Endothelial cell of umbilical vein (primary cell): ENCODE measurements at regions not wholly inside any gene's neighbourhood (a gene's known extent, or its start where the extent isn't known, plus 50 kb on each side); places are given as distances from the start of the nearest gene placed in this dataset.

Source experiments
- BruUV-seq: library from RNA; stranded (reverse); fragments of 400-500 nt; replicated peaks from 2 replicates; lab custom pipeline; 2021; lab: Mats Ljungman, UMichigan
- CTCF ChIA-PET: fragments of 300-600, 350-600 bp; sonication (Branson Sonifier 250); formaldehyde crosslinking; loops from one replicate; lab custom pipeline; 2021; ENCODE audit warnings: antibody characterized with exemption, inconsistent platforms; lab: Charles Lee
- POLR2A ChIA-PET: fragments of 300-600, 350-600 bp; sonication (Branson Sonifier 250); formaldehyde crosslinking; loops from one replicate; lab custom pipeline; 2021; ENCODE audit warnings: antibody characterized with exemption, inconsistent platforms; lab: Charles Lee
- DNase-seq: peaks from one replicate; pipeline ENCODE4 v3.0.0-alpha.2; 2011; ENCODE audit warnings: low read depth, low spot score
- FAIRE-seq: peaks from 2 replicates; lab custom pipeline; 2011; peaks lifted over from hg19 to GRCh38; lab: Jason Lieb, UNC
- H2AFZ ChIP-seq: 2 replicates; pipeline ENCODE4 v1.6.0; 2012; ENCODE audit warnings: low read depth, low read length, control low read depth, inconsistent platforms
- H3K27ac ChIP-seq: 2 replicates; pipeline ENCODE4 v1.5.1; 2011; ENCODE audit warnings: low read depth, mild to moderate bottlenecking, control low read depth, low read length, moderate library complexity; ENCODE audit not compliant: insufficient read depth
- H3K27me3 ChIP-seq, 2 experiments: 2 replicates each; pipeline versions ENCODE4 v1.6.0 to v1.6.1; 2011; ENCODE audit warnings: low read length in 2 of 2, mixed read lengths in 1 of 2; ENCODE audit not compliant: control insufficient read depth in 2 of 2, insufficient read depth in 2 of 2
- H3K36me3 ChIP-seq, 2 experiments: 2 replicates in 1 of 2; 3 replicates in 1 of 2; pipeline ENCODE4 v1.5.1; 2011; ENCODE audit warnings: low read length in 2 of 2, mild to moderate bottlenecking in 1 of 2, moderate library complexity in 1 of 2; ENCODE audit not compliant: control insufficient read depth in 2 of 2, insufficient read depth in 2 of 2; ENCODE audit errors: extremely low read depth in 1 of 2
- H3K4me1 ChIP-seq: 3 replicates; pipeline ENCODE4 v1.5.1; 2011; ENCODE audit warnings: mild to moderate bottlenecking, low read length; ENCODE audit not compliant: control insufficient read depth, insufficient read depth; ENCODE audit errors: extremely low read depth
- H3K4me2 ChIP-seq: 2 replicates; pipeline ENCODE4 v1.6.1; 2011; ENCODE audit warnings: low read length, control low read depth, mixed read lengths; ENCODE audit not compliant: insufficient read depth
- H3K4me3 ChIP-seq, 3 experiments: fragments of 200-600 bp in 1 of 3; sonication (generic), shearing (Covaris generic) in 1 of 3; replicated peaks in 1 of 3; 2 replicates each; pipeline ENCODE4 v1.5.1; 2011 to 2016; ENCODE audit warnings: control low read depth in 3 of 3, low read length in 3 of 3, mild to moderate bottlenecking in 2 of 3, inconsistent platforms in 1 of 3, low read depth in 1 of 3, moderate library complexity in 1 of 3; ENCODE audit not compliant: insufficient read depth in 1 of 3
- H3K79me2 ChIP-seq: 2 replicates; pipeline ENCODE4 v1.6.0; 2012; ENCODE audit warnings: low read length, inconsistent platforms; ENCODE audit not compliant: control insufficient read depth, insufficient read depth
- H3K9ac ChIP-seq: replicated peaks from 2 replicates; pipeline ENCODE3; 2011; ENCODE audit warnings: low read length, control low read depth; ENCODE audit not compliant: insufficient read depth; ENCODE audit errors: extremely low read depth
- H3K9me1 ChIP-seq: replicated peaks from 3 replicates; pipeline ENCODE4 v1.6.0; 2011; ENCODE audit warnings: mild to moderate bottlenecking, low read length; ENCODE audit not compliant: control insufficient read depth, insufficient read depth; ENCODE audit errors: extremely low read depth
- H3K9me3 ChIP-seq: replicated peaks from 2 replicates; pipeline ENCODE4 v1.5.1; 2012; ENCODE audit warnings: low read length, inconsistent platforms; ENCODE audit not compliant: control insufficient read depth, insufficient read depth
- H4K20me1 ChIP-seq: replicated peaks from 2 replicates; pipeline ENCODE3; 2011; ENCODE audit warnings: mild to moderate bottlenecking, low read length; ENCODE audit not compliant: control insufficient read depth, insufficient read depth; ENCODE audit errors: extremely low read depth
- CTCF ChIP-seq, 2 donors: IDR thresholded peaks; 1 replicate in 1 of 2; 2 replicates in 1 of 2; pipeline ENCODE4 v1.5.1; 2011; ENCODE audit warnings: low read length in 2 of 2, mild to moderate bottlenecking in 2 of 2, moderate library complexity in 2 of 2, control low read depth in 1 of 2, inconsistent platforms in 1 of 2, low read depth in 1 of 2; ENCODE audit not compliant: insufficient read depth in 1 of 2; ENCODE audit errors: extremely low read depth in 1 of 2
- EZH2 ChIP-seq: IDR thresholded peaks from 2 replicates; pipeline ENCODE4 v1.6.1; 2012; ENCODE audit warnings: borderline replicate concordance, low read depth, mild to moderate bottlenecking, moderate library complexity, low read length, inconsistent platforms; ENCODE audit not compliant: severe bottlenecking
- GATA2 ChIP-seq: IDR thresholded peaks from 2 replicates; pipeline ENCODE4 v1.7.0; 2011; ENCODE audit warnings: low read depth, mild to moderate bottlenecking, moderate library complexity, mixed read lengths, low read length; ENCODE audit not compliant: insufficient read length, insufficient read depth
- JUN ChIP-seq: IDR thresholded peaks from 2 replicates; pipeline ENCODE4 v1.6.1; 2011; ENCODE audit warnings: borderline replicate concordance, low read depth; ENCODE audit not compliant: insufficient read length, insufficient read depth
- MAX ChIP-seq: IDR thresholded peaks from 2 replicates; pipeline ENCODE4 v1.6.1; 2011; ENCODE audit not compliant: insufficient read depth, insufficient read length
- MYC ChIP-seq: IDR thresholded peaks from one replicate; pipeline ENCODE4 v1.6.1; 2011; ENCODE audit warnings: mild to moderate bottlenecking, low read depth, low read length
- POLR2A ChIP-seq: IDR thresholded peaks from 2 replicates; pipeline ENCODE4 v1.6.1; 2012; ENCODE audit warnings: low read depth, mild to moderate bottlenecking, control low read depth, low read length
- dilution Hi-C: fragments of 300-500 bp; cut with MboI; formaldehyde crosslinking; loops from one replicate; pipeline ENCODE4 v1.15.0; 2019; ENCODE audit warnings: low sequenced_read_pairs; ENCODE audit not compliant: extremely low pct_ligation_motif_present
- intact Hi-C: fragments of 100-400 bp; cut with micrococcal nuclease; formaldehyde crosslinking; loops from one replicate; pipeline ENCODE4 v1.10.0; 2022

GRCh38 chr14:28704153-28704552 is 62.4 kb upstream of the FOXG1 start:
- H3K9ac ChIP-seq = no peak overlapping the region
- intact Hi-C loops (no loop called here), dilution Hi-C loops (no loop called here)
- ChIA-PET POLR2A (no interaction called here), CTCF (no interaction called here)
- no TSS peak for BruUV-seq
- no peak overlapping the region for H2AFZ ChIP-seq
- H4K20me1 ChIP-seq = no peaks in the 10 kb centered on the region
- no peaks in the 10 kb centered on the region for H3K9me3 ChIP-seq
- no peaks in the 10 kb centered on the region for H3K36me3 ChIP-seq
- no peaks in the 10 kb centered on the region for H3K4me1 ChIP-seq
- no peak overlapping the region for H3K4me2 ChIP-seq
- TF ChIP-seq MYC = no peak
- TF ChIP-seq POLR2A = no peak
- TF ChIP-seq EZH2 = no peak
- TF ChIP-seq MAX = no peak
- TF ChIP-seq CTCF (IDR thresholded peaks at IDR 0.05; ENCODE audit: extremely low read depth in 1 of 2, insufficient read depth in 1 of 2, low read depth in 1 of 2, low read length in 2 of 2) = no peak
- TF ChIP-seq GATA2 = no peak
- no peak for TF ChIP-seq JUN
- no peak overlapping the region for H3K27ac ChIP-seq
- no peaks in the 10 kb centered on the region for H3K9me1 ChIP-seq
- FAIRE-seq (no peak), DNase-seq (no peak)
- H3K27me3 ChIP-seq = no peaks in the 10 kb centered on the region
- no peaks in the 10 kb centered on the region for H3K79me2 ChIP-seq
- no peak overlapping the region for H3K4me3 ChIP-seq
